RWPE1 (cell line): ENCODE measurements at regions not wholly inside any gene's neighbourhood (a gene's known extent, or its start where the extent isn't known, plus 50 kb on each side); places are given as distances from the start of the nearest gene placed in this dataset.

Experiments used
- CTCF ChIA-PET: fragments of 350-600 bp; sonication (Branson Sonifier 250); formaldehyde crosslinking; extraction: SDS; loops from one replicate; lab custom pipeline; 2021; lab: Yijun Ruan, JAX
- POLR2A ChIA-PET: fragments of 400-600 bp; formaldehyde crosslinking; extraction: SDS; loops from one replicate; lab custom pipeline; 2020; ENCODE audit warnings: antibody characterized with exemption; ENCODE audit not compliant: low non-redundant PET; lab: Yijun Ruan, JAX
- DNase-seq: peaks from one replicate; pipeline ENCODE4 v3.0.0; 2012; ENCODE audit warnings: low spot score
- H3K27ac ChIP-seq: fragments of 450-650 bp; 2 replicates; pipeline ENCODE4 v1.5.1; 2017
- CTCF ChIP-seq: fragments of 450-650 bp; conservative IDR thresholded peaks from 2 replicates; pipeline ENCODE4 v1.5.1; 2017; ENCODE audit warnings: low read depth, mild to moderate bottlenecking

- peak; percentile 22 for DNase-seq
- no peak overlapping the region for H3K27ac ChIP-seq
- CTCF ChIA-PET: no interaction called here
- TF ChIP-seq CTCF: no peak
- POLR2A ChIA-PET: no interaction called here
Observed at GRCh38 chr9:78781681-78782080, 484.8 kb downstream of the PSAT1 start.

- TF ChIP-seq CTCF: no peak
- H3K27ac ChIP-seq: no peak overlapping the region
- ChIA-PET POLR2A (no interaction called here), CTCF (no interaction called here)
- no peak for DNase-seq
Observed at GRCh38 chr9:78782234-78782633, 485.3 kb downstream of the PSAT1 start.

GRCh38 chr9:78782858-78783257 is 485.9 kb downstream of the PSAT1 start:
- no peak for DNase-seq
- H3K27ac ChIP-seq: no peak overlapping the region
- CTCF ChIA-PET: interaction anchor here (0.5 kb wide), 1 partner anchor 185 kb away, joined by 3 read pairs; no protein-coding TSS in a partner anchor
- POLR2A ChIA-PET: no interaction called here
- TF ChIP-seq CTCF: no peak

- CTCF ChIA-PET: interaction anchor here (0.6 to 1.2 kb wide), 4 partner anchors 24 to 380 kb away, joined by 3 to 5 read pairs (median 4); no protein-coding TSS in a partner anchor
- DNase-seq: no peak
Observed at GRCh38 chr9:78783743-78784142, 486.8 kb downstream of the PSAT1 start.

GRCh38 chr9:78786794-78787193 is 489.9 kb downstream of the PSAT1 start:
- no peak for TF ChIP-seq CTCF
- CTCF ChIA-PET: no interaction called here
- H3K27ac ChIP-seq: no peak overlapping the region
- POLR2A ChIA-PET: no interaction called here
- DNase-seq: no peak

More at GRCh38 chr9:78783743-78784142, 486.8 kb downstream of the PSAT1 start:
- no peak overlapping the region for H3K27ac ChIP-seq
- POLR2A ChIA-PET: no interaction called here
- TF ChIP-seq CTCF: no peak

- no peak overlapping the region for H3K27ac ChIP-seq
- TF ChIP-seq CTCF: no peak
- no peak for DNase-seq
- CTCF ChIA-PET: interaction anchor here (0.7 kb wide), 1 partner anchor 54 kb away, joined by 3 read pairs; no protein-coding TSS in a partner anchor
- POLR2A ChIA-PET: no interaction called here
Observed at GRCh38 chr9:78788101-78788500, 491.2 kb downstream of the PSAT1 start.
